GM23338 (cell line): ENCODE measurements at regions not wholly inside any gene's neighbourhood (a gene's known extent, or its start where the extent isn't known, plus 50 kb on each side); places are given as distances from the start of the nearest gene placed in this dataset.

Experiments used
- ATAC-seq: fragments of 200-7000 bp; cut with Tn5 transposase; 3 replicates; pipeline ENCODE4 v1.9.1; 2020
- DNase-seq: peaks from one replicate; pipeline ENCODE4 v3.0.0-alpha.2; 2015; ENCODE audit warnings: low spot score
- H2AFZ ChIP-seq: fragments of 200-600 bp; sonication (generic); 2 replicates; pipeline ENCODE4 v1.8.0; 2016; ENCODE audit warnings: antibody characterized with exemption, mild to moderate bottlenecking, moderate library complexity
- H3F3A ChIP-seq: fragments of 200-600 bp; sonication (generic); replicated peaks from 2 replicates; pipeline ENCODE4 v1.8.0; 2017; ENCODE audit warnings: antibody characterized with exemption, mixed run types, low read depth
- H3K27ac ChIP-seq: fragments of 200-600 bp; sonication (generic); 2 replicates; pipeline ENCODE4 v1.6.1; 2016; ENCODE audit warnings: low read depth
- H3K27me3 ChIP-seq: fragments of 200-600 bp; sonication (generic); 2 replicates; pipeline ENCODE4 v1.8.0; 2016; ENCODE audit warnings: mild to moderate bottlenecking, mixed run types, moderate library complexity; ENCODE audit not compliant: insufficient read depth
- H3K36me3 ChIP-seq: fragments of 200-600 bp; sonication (generic); 2 replicates; pipeline ENCODE4 v1.8.0; 2016; ENCODE audit warnings: mild to moderate bottlenecking; ENCODE audit not compliant: insufficient read depth
- H3K4me1 ChIP-seq: fragments of 200-600 bp; sonication (generic); 2 replicates; pipeline ENCODE4 v1.8.0; 2016; ENCODE audit warnings: mild to moderate bottlenecking, moderate library complexity; ENCODE audit not compliant: insufficient read depth
- H3K4me2 ChIP-seq: fragments of 200-600 bp; sonication (generic); 2 replicates; pipeline ENCODE4 v1.7.1; 2017; ENCODE audit warnings: mixed run types
- H3K4me3 ChIP-seq: fragments of 200-600 bp; sonication (generic); 2 replicates; pipeline ENCODE4 v1.6.1; 2016; ENCODE audit warnings: mixed run types
- H3K79me2 ChIP-seq: fragments of 200-600 bp; sonication (generic); replicated peaks from 2 replicates; pipeline ENCODE4 v1.8.0; 2017; ENCODE audit warnings: mild to moderate bottlenecking; ENCODE audit not compliant: insufficient read depth
- H3K9me2 ChIP-seq: fragments of 200-600 bp; sonication (generic); 2 replicates; pipeline ENCODE4 v1.8.0; 2017; ENCODE audit not compliant: insufficient read depth
- H4K20me1 ChIP-seq: fragments of 200-600 bp; sonication (generic); replicated peaks from 2 replicates; pipeline ENCODE4 v1.8.0; 2017; ENCODE audit warnings: mild to moderate bottlenecking; ENCODE audit not compliant: insufficient read depth
- H3K27ac Mint-ChIP-seq: 2 replicates; pipeline ENCODE4 v1.8.0; 2020; ENCODE audit warnings: inconsistent platforms, mild to moderate bottlenecking, moderate library complexity, mixed read lengths
- H3K27me3 Mint-ChIP-seq: 3 replicates; pipeline ENCODE4 v1.8.0; 2022; ENCODE audit warnings: low read depth, mild to moderate bottlenecking, moderate library complexity, mixed read lengths, inconsistent platforms; ENCODE audit not compliant: insufficient read depth, poor library complexity
- H3K36me3 Mint-ChIP-seq: 3 replicates; pipeline ENCODE4 v1.8.0; 2021; ENCODE audit warnings: low read depth, mild to moderate bottlenecking, inconsistent platforms, moderate library complexity, mixed read lengths
- H3K4me1 Mint-ChIP-seq: 3 replicates; pipeline ENCODE4 v1.8.0; 2020; ENCODE audit warnings: mild to moderate bottlenecking, inconsistent platforms, mixed read lengths
- H3K4me3 Mint-ChIP-seq: 3 replicates; pipeline ENCODE4 v1.8.0; 2021; ENCODE audit warnings: moderate library complexity, mild to moderate bottlenecking, inconsistent platforms, mixed read lengths
- H3K9me3 Mint-ChIP-seq: 3 replicates; pipeline ENCODE4 v1.8.0; 2020; ENCODE audit warnings: moderate library complexity, mild to moderate bottlenecking, inconsistent platforms, mixed read lengths
- CREB1 ChIP-seq: fragments of 250-450 bp; sonication (Bioruptor Pico); IDR thresholded peaks from 2 replicates; pipeline ENCODE4 v1.5.0; 2020; ENCODE audit warnings: low read depth, mild to moderate bottlenecking, moderate library complexity
- ETS1 ChIP-seq: IDR thresholded peaks from 2 replicates; pipeline ENCODE4 v1.6.1; 2016; ENCODE audit warnings: antibody characterized with exemption
- EZH2 ChIP-seq: fragments of 200-600 bp; sonication (generic); IDR thresholded peaks from one replicate; pipeline ENCODE4 v1.8.0; 2017; ENCODE audit warnings: antibody characterized with exemption, mild to moderate bottlenecking, low read depth; ENCODE audit not compliant: unreplicated experiment
- EZH2phosphoT487 ChIP-seq: fragments of 200-600 bp; sonication (generic); IDR thresholded peaks from one replicate; pipeline ENCODE4 v1.8.1; 2018; ENCODE audit warnings: antibody characterized with exemption; ENCODE audit not compliant: unreplicated experiment
- JUNB ChIP-seq: IDR thresholded peaks from one replicate; pipeline ENCODE4 v1.6.1; 2016; ENCODE audit warnings: antibody characterized with exemption; ENCODE audit not compliant: unreplicated experiment
- NANOG ChIP-seq: IDR thresholded peaks from 2 replicates; pipeline ENCODE4 v1.6.1; 2016; ENCODE audit warnings: antibody characterized with exemption, borderline replicate concordance
- POLR2AphosphoS5 ChIP-seq: IDR thresholded peaks from 2 replicates; pipeline ENCODE4 v1.6.1; 2016; ENCODE audit warnings: antibody characterized with exemption, low read depth
- STAT1 ChIP-seq: IDR thresholded peaks from one replicate; pipeline ENCODE4 v1.6.1; 2016; ENCODE audit warnings: antibody characterized with exemption; ENCODE audit not compliant: unreplicated experiment
- ZNF114 ChIP-seq: fragments of 250-450 bp; sonication (Bioruptor Pico); IDR thresholded peaks from 2 replicates; pipeline ENCODE4 v1.5.0; 2020; ENCODE audit warnings: mild to moderate bottlenecking, moderate library complexity
- ZNF331 ChIP-seq: fragments of 250-450 bp; sonication (Bioruptor Pico); IDR thresholded peaks from 2 replicates; pipeline ENCODE4 v1.5.0; 2020; ENCODE audit warnings: low read depth, mild to moderate bottlenecking, moderate library complexity
- ZNF462 ChIP-seq: fragments of 250-450 bp; sonication (Bioruptor Pico); IDR thresholded peaks from 2 replicates; pipeline ENCODE4 v1.5.0; 2020; ENCODE audit warnings: mild to moderate bottlenecking, moderate library complexity
- TF ChIP-seq, protein P1 (sequence below): IDR thresholded peaks from one replicate; pipeline ENCODE4 v1.6.1; 2018; ENCODE audit warnings: antibody characterized with exemption; ENCODE audit not compliant: unreplicated experiment
- TF ChIP-seq, protein P2 (sequence below), 2 experiments: fragments of 200-600 bp in 1 of 2; sonication (generic) in 1 of 2; conservative IDR thresholded peaks; 2 replicates each; pipeline versions ENCODE4 v1.5.1 to v1.6.1; 2016 to 2017; ENCODE audit warnings: antibody characterized with exemption in 2 of 2, low read depth in 2 of 2, mild to moderate bottlenecking in 2 of 2, moderate library complexity in 1 of 2

DNA sequence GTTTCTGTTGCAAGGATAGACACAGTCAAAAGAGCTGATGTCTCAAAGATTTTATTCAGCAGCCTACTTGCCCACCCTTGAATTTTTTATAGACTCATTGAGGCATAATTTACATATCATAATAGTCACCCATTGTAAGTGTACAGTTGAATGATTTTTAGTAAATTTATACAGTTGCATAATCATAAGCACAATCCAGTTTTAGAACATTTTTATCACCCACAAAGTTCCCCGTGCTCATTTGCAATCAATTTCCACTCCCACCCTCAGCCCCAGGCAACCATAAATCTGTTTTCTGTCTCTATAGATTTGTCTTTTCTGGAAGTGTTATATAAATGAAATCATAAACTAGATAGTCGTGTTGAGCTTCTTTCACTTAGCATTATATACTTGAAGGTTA is 517.7 kb downstream of the TLE1 start:
- Histone ChIP-seq H3F3A (no peaks in the 10 kb centered on the region), H3K9me2 (0 out of 2 replicates have a peak, but pooled peaks cover 8% of the 10 kb centered on the region), H3K27ac (no peak overlapping the region), H3K79me2 (no peaks in the 10 kb centered on the region), H3K4me3 (no peak overlapping the region), H3K36me3 (no peaks in the 10 kb centered on the region), H3K27me3 (no peaks in the 10 kb centered on the region), H3K4me1 (no peaks in the 10 kb centered on the region), H4K20me1 (no peaks in the 10 kb centered on the region), H2AFZ (no peak overlapping the region), H3K4me2 (no peak overlapping the region)
- Mint-ChIP-seq H3K9me3 (peaks cover 17% of the 10 kb centered on the region), H3K4me1 (no peaks in the 10 kb centered on the region), H3K27ac (no peak overlapping the region), H3K27me3 (peaks cover 3% of the 10 kb centered on the region), H3K36me3 (0 out of 3 replicates have a peak, but pooled peaks cover 6% of the 10 kb centered on the region), H3K4me3 (no peak overlapping the region)
- ATAC-seq (no peak), DNase-seq (no peak)
- TF ChIP-seq ZNF331 (CRISPR knock-in tag) (no peak), ZNF462 (CRISPR knock-in tag) (no peak), ETS1 (no peak), JUNB (no peak), STAT1 (no peak), NANOG (no peak), EZH2phosphoT487 (no peak), CREB1 (CRISPR knock-in tag) (no peak), ZNF114 (CRISPR knock-in tag) (no peak), EZH2 (no peak), POLR2AphosphoS5 (no peak)
- TF ChIP-seq, protein P1, sequence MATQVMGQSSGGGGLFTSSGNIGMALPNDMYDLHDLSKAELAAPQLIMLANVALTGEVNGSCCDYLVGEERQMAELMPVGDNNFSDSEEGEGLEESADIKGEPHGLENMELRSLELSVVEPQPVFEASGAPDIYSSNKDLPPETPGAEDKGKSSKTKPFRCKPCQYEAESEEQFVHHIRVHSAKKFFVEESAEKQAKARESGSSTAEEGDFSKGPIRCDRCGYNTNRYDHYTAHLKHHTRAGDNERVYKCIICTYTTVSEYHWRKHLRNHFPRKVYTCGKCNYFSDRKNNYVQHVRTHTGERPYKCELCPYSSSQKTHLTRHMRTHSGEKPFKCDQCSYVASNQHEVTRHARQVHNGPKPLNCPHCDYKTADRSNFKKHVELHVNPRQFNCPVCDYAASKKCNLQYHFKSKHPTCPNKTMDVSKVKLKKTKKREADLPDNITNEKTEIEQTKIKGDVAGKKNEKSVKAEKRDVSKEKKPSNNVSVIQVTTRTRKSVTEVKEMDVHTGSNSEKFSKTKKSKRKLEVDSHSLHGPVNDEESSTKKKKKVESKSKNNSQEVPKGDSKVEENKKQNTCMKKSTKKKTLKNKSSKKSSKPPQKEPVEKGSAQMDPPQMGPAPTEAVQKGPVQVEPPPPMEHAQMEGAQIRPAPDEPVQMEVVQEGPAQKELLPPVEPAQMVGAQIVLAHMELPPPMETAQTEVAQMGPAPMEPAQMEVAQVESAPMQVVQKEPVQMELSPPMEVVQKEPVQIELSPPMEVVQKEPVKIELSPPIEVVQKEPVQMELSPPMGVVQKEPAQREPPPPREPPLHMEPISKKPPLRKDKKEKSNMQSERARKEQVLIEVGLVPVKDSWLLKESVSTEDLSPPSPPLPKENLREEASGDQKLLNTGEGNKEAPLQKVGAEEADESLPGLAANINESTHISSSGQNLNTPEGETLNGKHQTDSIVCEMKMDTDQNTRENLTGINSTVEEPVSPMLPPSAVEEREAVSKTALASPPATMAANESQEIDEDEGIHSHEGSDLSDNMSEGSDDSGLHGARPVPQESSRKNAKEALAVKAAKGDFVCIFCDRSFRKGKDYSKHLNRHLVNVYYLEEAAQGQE: no peak
- TF ChIP-seq, protein P2, sequence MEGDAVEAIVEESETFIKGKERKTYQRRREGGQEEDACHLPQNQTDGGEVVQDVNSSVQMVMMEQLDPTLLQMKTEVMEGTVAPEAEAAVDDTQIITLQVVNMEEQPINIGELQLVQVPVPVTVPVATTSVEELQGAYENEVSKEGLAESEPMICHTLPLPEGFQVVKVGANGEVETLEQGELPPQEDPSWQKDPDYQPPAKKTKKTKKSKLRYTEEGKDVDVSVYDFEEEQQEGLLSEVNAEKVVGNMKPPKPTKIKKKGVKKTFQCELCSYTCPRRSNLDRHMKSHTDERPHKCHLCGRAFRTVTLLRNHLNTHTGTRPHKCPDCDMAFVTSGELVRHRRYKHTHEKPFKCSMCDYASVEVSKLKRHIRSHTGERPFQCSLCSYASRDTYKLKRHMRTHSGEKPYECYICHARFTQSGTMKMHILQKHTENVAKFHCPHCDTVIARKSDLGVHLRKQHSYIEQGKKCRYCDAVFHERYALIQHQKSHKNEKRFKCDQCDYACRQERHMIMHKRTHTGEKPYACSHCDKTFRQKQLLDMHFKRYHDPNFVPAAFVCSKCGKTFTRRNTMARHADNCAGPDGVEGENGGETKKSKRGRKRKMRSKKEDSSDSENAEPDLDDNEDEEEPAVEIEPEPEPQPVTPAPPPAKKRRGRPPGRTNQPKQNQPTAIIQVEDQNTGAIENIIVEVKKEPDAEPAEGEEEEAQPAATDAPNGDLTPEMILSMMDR (conservative IDR thresholded peaks at IDR 0.05; ENCODE audit: low read depth in 2 of 2): no peak
